Stimulated activated naive B cell treated with anti-CD40 and anti-IgM and Interleukin-4, amounts not matched to agents 10 μg/mL and 1 μg/mL and 100 μg/mL, for 72 hours (primary cell): ENCODE measurements at regions not wholly inside any gene's neighbourhood (a gene's known extent, or its start where the extent isn't known, plus 50 kb on each side); places are given as distances from the start of the nearest gene placed in this dataset.

Experiments
- ATAC-seq, 2 donors: fragments of 150-1000 bp; cut with Tn5 transposase; replicated peaks; 2 replicates each; pipeline ENCODE4 v1.10.0; 2021; ENCODE audit warnings: moderate library complexity in 1 of 2
- DNase-seq: peaks from one replicate; pipeline ENCODE4 v3.0.0; 2021
- H3K27ac Mint-ChIP-seq: one replicate; pipeline ENCODE4 v1.8.0; 2022; ENCODE audit warnings: mild to moderate bottlenecking, mixed read lengths
- H3K27me3 Mint-ChIP-seq, 2 donors: one replicate each; pipeline ENCODE4 v1.8.0; 2022; ENCODE audit warnings: mixed read lengths in 2 of 2
- H3K36me3 Mint-ChIP-seq, 2 donors: one replicate each; pipeline ENCODE4 v1.8.0; 2022; ENCODE audit warnings: mixed read lengths in 2 of 2, mild to moderate bottlenecking in 1 of 2
- H3K4me1 Mint-ChIP-seq, 2 donors: one replicate each; pipeline ENCODE4 v1.8.0; 2022; ENCODE audit warnings: mixed read lengths in 2 of 2, mild to moderate bottlenecking in 1 of 2
- H3K4me3 Mint-ChIP-seq, 2 donors: one replicate each; pipeline ENCODE4 v1.8.0; 2022; ENCODE audit warnings: mild to moderate bottlenecking in 2 of 2, mixed read lengths in 2 of 2, moderate library complexity in 1 of 2
- H3K9me3 Mint-ChIP-seq, 2 donors: one replicate each; pipeline ENCODE4 v1.8.0; 2022; ENCODE audit warnings: mixed read lengths in 2 of 2, mild to moderate bottlenecking in 1 of 2

DNA sequence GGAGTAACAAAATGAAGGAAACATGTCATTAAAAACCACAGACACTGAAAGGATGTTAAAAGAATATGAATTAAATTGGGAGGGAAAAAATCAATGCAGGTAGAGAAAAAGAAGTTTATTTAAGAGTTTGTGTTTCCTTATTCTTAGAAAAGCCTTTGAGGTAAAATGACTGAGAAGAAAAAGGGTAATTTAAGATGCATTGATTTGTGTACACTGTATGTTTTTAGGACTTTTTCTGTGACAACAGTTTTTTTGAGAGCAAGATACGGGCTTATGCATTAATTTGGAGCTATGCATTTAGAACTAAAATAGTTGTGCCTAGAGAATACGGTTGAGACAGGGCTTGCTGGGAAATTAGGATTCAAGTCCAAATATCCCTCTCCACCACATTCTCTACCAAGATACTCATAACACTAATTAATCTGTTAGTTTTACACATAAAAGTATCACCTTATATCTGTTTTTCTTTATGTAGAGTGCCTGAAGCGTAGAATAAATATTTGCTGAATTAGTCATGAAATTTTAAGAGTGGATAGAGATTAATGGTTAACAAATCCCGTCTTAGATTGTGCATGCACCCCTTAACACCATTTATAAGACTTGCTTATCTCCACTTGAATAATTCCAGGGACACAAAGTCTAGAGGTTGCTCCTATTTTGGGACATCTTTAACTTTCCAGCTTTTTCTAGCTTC lies 232.5 kb downstream of the PCDH7 start:
- no peak for ATAC-seq
- no peaks in the 10 kb centered on the region for H3K4me1 Mint-ChIP-seq
- H3K36me3 Mint-ChIP-seq, result no peaks in the 10 kb centered on the region
- H3K4me3 Mint-ChIP-seq, result no peak overlapping the region
- DNase-seq, result no peak
- H3K9me3 Mint-ChIP-seq, result no peaks in the 10 kb centered on the region
- H3K27ac Mint-ChIP-seq, result no peak overlapping the region
- H3K27me3 Mint-ChIP-seq, result no peaks in the 10 kb centered on the region

GRCh38 chr4:30953799-30954198 lies 233.6 kb downstream of the PCDH7 start:
- DNase-seq (no peak), ATAC-seq (no peak)
- H3K9me3 Mint-ChIP-seq, result no peaks in the 10 kb centered on the region
- H3K4me3 Mint-ChIP-seq, result no peak overlapping the region
- no peaks in the 10 kb centered on the region for H3K4me1 Mint-ChIP-seq
- H3K27ac Mint-ChIP-seq, result no peak overlapping the region
- H3K27me3 Mint-ChIP-seq, result no peaks in the 10 kb centered on the region
- no peaks in the 10 kb centered on the region for H3K36me3 Mint-ChIP-seq

- ATAC-seq (no peak), DNase-seq (no peak)
- Mint-ChIP-seq H3K36me3 (no peaks in the 10 kb centered on the region), H3K27me3 (no peaks in the 10 kb centered on the region), H3K4me1 (no peaks in the 10 kb centered on the region), H3K9me3 (no peaks in the 10 kb centered on the region), H3K27ac (no peak overlapping the region), H3K4me3 (no peak overlapping the region)
These were observed 236.7 kb downstream of the PCDH7 start for GRCh38 chr4:30956916-30957315.

DNA sequence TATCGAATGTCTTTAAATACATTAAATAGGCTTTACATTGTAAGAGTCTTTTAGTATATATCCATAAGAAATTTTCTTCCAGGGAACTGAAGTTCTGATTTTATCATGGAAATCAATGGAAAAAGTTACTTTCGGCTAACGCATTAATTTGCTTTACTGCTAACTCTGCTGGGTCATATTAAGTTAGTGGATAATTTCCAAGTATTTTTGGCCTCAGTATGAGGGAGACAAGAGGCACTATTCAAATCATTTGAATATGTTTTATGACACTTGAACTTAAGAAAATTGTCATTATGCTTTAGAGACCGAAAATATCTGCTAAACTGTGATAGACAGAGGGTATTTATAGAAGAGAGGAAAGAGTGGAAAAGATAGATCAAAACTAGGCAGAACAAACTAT lies 237.5 kb downstream of the PCDH7 start:
- H3K36me3 Mint-ChIP-seq, result no peaks in the 10 kb centered on the region
- DNase-seq (no peak), ATAC-seq (no peak)
- no peak overlapping the region for H3K27ac Mint-ChIP-seq
- no peaks in the 10 kb centered on the region for H3K4me1 Mint-ChIP-seq
- no peaks in the 10 kb centered on the region for H3K9me3 Mint-ChIP-seq
- H3K4me3 Mint-ChIP-seq, result no peak overlapping the region
- H3K27me3 Mint-ChIP-seq, result no peaks in the 10 kb centered on the region

- no peak overlapping the region for H3K4me3 Mint-ChIP-seq
- no peaks in the 10 kb centered on the region for H3K4me1 Mint-ChIP-seq
- H3K27ac Mint-ChIP-seq, result no peak overlapping the region
- no peaks in the 10 kb centered on the region for H3K27me3 Mint-ChIP-seq
- no peaks in the 10 kb centered on the region for H3K9me3 Mint-ChIP-seq
- DNase-seq (no peak), ATAC-seq (no peak)
- H3K36me3 Mint-ChIP-seq, result no peaks in the 10 kb centered on the region
These were observed 239.8 kb downstream of the PCDH7 start for GRCh38 chr4:30959781-30960485.

DNA sequence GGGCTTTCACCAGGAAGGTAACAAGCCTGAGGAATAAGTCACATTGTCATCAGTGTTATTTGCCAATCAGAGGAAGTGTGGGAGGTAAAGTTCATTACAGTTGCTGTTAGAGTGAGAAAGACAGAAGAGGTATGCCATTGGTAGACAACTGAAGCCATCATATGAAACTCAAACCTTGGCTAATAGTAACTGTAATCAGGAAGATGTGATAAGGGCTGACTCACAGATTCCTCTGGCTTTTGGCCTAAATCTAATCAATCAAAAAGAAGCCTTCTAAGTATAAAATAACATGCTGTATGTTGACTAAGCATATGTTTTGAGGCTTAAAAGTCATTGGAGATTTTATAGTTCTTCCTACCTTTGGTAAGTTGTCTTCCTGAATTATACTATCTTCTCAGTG lies 242.8 kb downstream of the PCDH7 start:
- H3K27me3 Mint-ChIP-seq, result no peaks in the 10 kb centered on the region
- no peak for DNase-seq
- H3K27ac Mint-ChIP-seq, result no peak overlapping the region
- H3K4me1 Mint-ChIP-seq, result no peaks in the 10 kb centered on the region
- no peaks in the 10 kb centered on the region for H3K36me3 Mint-ChIP-seq
- no peaks in the 10 kb centered on the region for H3K9me3 Mint-ChIP-seq
- no peak for ATAC-seq
- H3K4me3 Mint-ChIP-seq, result no peak overlapping the region

- no peaks in the 10 kb centered on the region for H3K9me3 Mint-ChIP-seq
- no peaks in the 10 kb centered on the region for H3K27me3 Mint-ChIP-seq
- ATAC-seq (no peak), DNase-seq (no peak)
- no peak overlapping the region for H3K27ac Mint-ChIP-seq
- H3K36me3 Mint-ChIP-seq, result no peaks in the 10 kb centered on the region
- H3K4me1 Mint-ChIP-seq, result no peaks in the 10 kb centered on the region
- no peak overlapping the region for H3K4me3 Mint-ChIP-seq
These were observed 248.8 kb downstream of the PCDH7 start for GRCh38 chr4:30968926-30969325.

- H3K27me3 Mint-ChIP-seq, result no peaks in the 10 kb centered on the region
- no peak for DNase-seq
- no peak overlapping the region for H3K4me3 Mint-ChIP-seq
- H3K27ac Mint-ChIP-seq, result no peak overlapping the region
- ATAC-seq, result no peak
- H3K4me1 Mint-ChIP-seq, result no peaks in the 10 kb centered on the region
- H3K9me3 Mint-ChIP-seq, result peaks cover 3% of the 10 kb centered on the region in 2 donors
- no peaks in the 10 kb centered on the region for H3K36me3 Mint-ChIP-seq
These were observed 252.4 kb downstream of the PCDH7 start for GRCh38 chr4:30972542-30972941.

- Mint-ChIP-seq H3K36me3 (no peaks in the 10 kb centered on the region), H3K27me3 (no peaks in the 10 kb centered on the region), H3K27ac (no peak overlapping the region), H3K4me3 (no peak overlapping the region), H3K4me1 (no peaks in the 10 kb centered on the region), H3K9me3 (peaks cover 3% of the 10 kb centered on the region in 2 donors)
- ATAC-seq, result no peak
- no peak for DNase-seq
These were observed 253.8 kb downstream of the PCDH7 start for GRCh38 chr4:30973993-30974392.

DNA sequence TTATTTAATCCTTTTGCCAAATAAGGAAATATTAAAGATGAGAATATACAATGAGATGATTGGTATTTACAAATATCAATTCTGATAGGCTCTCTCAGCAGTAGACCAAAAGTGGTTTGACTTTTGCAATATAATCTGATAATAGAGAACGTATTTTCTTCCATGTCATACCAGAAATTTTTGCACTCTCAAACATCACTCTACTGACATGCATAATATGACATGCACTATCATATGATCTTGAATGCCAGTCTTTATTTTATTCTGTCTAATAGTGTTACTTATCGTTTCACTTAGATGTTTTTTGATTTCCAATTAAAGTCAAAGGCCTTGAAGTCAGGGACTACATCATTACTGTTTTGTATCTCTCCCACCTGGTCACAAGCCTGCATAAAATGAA lies 259.2 kb downstream of the PCDH7 start:
- DNase-seq (no peak), ATAC-seq (no peak)
- Mint-ChIP-seq H3K4me1 (no peaks in the 10 kb centered on the region), H3K27me3 (no peaks in the 10 kb centered on the region), H3K27ac (no peak overlapping the region), H3K36me3 (no peaks in the 10 kb centered on the region), H3K9me3 (peaks cover 0 to 3% of the 10 kb centered on the region in 2 donors), H3K4me3 (no peak overlapping the region)

DNA sequence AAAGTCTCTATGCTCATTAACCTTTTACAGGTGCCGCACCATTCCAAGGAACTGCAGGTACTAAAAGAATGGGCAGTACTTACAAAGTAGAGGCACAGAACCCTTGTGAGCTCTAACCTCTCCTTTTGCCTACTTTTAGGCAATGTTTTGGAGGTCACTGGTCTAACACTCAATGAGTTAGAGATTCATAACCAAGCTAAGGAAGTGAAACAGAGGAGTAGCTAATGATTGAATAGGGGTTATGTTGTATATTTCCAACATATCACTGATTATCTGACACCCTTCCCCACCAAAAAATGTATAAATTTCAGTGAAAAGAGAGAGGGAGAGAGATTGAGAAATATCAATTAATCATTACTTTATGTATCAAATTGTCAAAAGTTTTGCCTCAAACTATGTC lies 269.3 kb downstream of the PCDH7 start:
- Mint-ChIP-seq H3K4me1 (no peaks in the 10 kb centered on the region), H3K27me3 (no peaks in the 10 kb centered on the region), H3K27ac (no peak overlapping the region), H3K9me3 (peaks cover 0 to 1% of the 10 kb centered on the region in 2 donors), H3K4me3 (no peak overlapping the region), H3K36me3 (no peaks in the 10 kb centered on the region)
- ATAC-seq, result no peak
- no peak for DNase-seq

GRCh38 chr4:30996841-30997240 lies 276.7 kb downstream of the PCDH7 start:
- H3K9me3 Mint-ChIP-seq, result peaks cover 0 to 6% of the 10 kb centered on the region in 2 donors
- no peak for ATAC-seq
- no peak overlapping the region for H3K27ac Mint-ChIP-seq

DNA sequence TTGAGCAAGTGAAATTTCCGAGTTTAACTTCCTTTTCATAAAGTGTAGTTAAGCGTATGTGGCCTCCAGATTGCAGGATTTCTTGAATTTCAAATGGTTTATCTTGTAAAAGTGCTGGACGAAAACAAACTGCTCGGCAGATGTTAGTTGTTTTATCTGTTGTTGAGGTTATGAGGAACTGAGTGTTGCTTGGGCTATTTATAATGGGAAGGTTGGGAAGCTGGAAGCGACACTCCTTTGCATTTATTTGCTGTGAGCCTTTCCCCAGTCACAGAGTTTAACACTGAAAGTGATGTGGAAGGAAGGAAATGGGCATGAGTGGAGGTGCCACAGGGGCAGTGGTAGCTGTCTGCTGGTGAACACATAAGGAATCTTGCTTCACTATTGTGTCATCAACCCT lies 284.9 kb downstream of the PCDH7 start:
- Mint-ChIP-seq H3K4me1 (no peaks in the 10 kb centered on the region), H3K27ac (no peak overlapping the region), H3K36me3 (no peaks in the 10 kb centered on the region), H3K27me3 (no peaks in the 10 kb centered on the region), H3K4me3 (no peak overlapping the region), H3K9me3 (peaks cover 3 to 6% of the 10 kb centered on the region in 2 donors)
- ATAC-seq (no peak), DNase-seq (no peak)

More at GRCh38 chr4:30996841-30997240, 276.7 kb downstream of the PCDH7 start:
- H3K36me3 Mint-ChIP-seq, result no peaks in the 10 kb centered on the region
- no peak overlapping the region for H3K4me3 Mint-ChIP-seq
- H3K4me1 Mint-ChIP-seq, result no peaks in the 10 kb centered on the region
- DNase-seq, result no peak
- H3K27me3 Mint-ChIP-seq, result no peaks in the 10 kb centered on the region

DNA sequence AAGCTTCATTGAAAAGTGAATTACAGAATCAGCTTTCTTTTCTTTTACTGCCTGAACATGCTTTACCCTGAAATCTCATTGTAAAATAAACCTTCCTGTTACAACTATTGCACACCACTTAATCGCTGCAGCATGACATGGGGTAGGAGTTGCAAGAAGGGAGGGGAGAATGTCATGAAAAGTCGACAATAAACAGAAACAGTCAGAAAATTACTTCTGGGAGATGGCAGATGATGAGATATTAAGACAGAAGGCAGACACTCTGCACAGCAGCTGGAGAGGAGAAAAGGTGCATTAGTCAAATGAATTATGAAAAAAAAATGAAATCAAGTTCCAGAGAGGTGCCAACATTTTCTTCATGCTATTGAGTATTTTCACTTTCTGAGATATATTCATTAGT lies 287.7 kb downstream of the PCDH7 start:
- no peaks in the 10 kb centered on the region for H3K27me3 Mint-ChIP-seq
- no peaks in the 10 kb centered on the region for H3K4me1 Mint-ChIP-seq
- H3K27ac Mint-ChIP-seq, result no peak overlapping the region
- no peak for ATAC-seq
- H3K4me3 Mint-ChIP-seq, result no peak overlapping the region
- no peak for DNase-seq
- H3K36me3 Mint-ChIP-seq, result no peaks in the 10 kb centered on the region
- H3K9me3 Mint-ChIP-seq, result peaks cover 3 to 6% of the 10 kb centered on the region in 2 donors

- Mint-ChIP-seq H3K4me1 (no peaks in the 10 kb centered on the region), H3K36me3 (no peaks in the 10 kb centered on the region), H3K27me3 (no peaks in the 10 kb centered on the region), H3K27ac (no peak overlapping the region), H3K9me3 (peaks cover 1 to 2% of the 10 kb centered on the region in 2 donors), H3K4me3 (no peak overlapping the region)
- DNase-seq, result no peak
- ATAC-seq, result no peak
These were observed 289.8 kb downstream of the PCDH7 start for GRCh38 chr4:31009926-31010325.
